Inflammatory macrophage (primary cell): ENCODE measurements at regions not wholly inside any gene's neighbourhood (a gene's known extent, or its start where the extent isn't known, plus 50 kb on each side); places are given as distances from the start of the nearest gene placed in this dataset.
"Not testable (repeated sequence)": the region's sequence is repeated elsewhere in the genome, so short reads cannot be mapped to it uniquely, and the experiment has no call there.

Source experiments
- DNase-seq, 2 donors: peaks; one replicate each; pipeline ENCODE4 v3.0.0-alpha.2; 2020 to 2022

- no peak for DNase-seq
These were observed 57.6 kb downstream of the PTTG1 start for GRCh38 chr5:160479220-160479619.

DNA sequence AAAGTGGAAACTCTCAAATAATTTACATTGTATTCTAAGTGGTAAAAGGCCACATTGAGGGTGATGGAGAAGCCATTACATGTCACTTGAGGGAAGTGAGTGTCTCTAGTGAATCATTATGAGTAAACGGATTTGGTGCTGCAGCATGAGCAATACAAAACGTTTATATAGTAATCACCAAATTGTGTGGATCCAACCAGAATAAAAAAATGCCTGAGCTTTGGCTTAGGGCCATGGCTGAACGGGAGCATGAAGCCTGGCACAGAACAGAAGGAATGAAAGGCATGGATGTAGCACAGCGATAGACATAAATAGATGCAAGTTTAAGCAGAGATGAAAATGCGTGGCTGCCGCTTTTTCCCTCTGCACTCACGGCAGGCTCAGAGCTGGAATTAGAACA is 58.3 kb downstream of the PTTG1 start:
- no peak for DNase-seq

DNA sequence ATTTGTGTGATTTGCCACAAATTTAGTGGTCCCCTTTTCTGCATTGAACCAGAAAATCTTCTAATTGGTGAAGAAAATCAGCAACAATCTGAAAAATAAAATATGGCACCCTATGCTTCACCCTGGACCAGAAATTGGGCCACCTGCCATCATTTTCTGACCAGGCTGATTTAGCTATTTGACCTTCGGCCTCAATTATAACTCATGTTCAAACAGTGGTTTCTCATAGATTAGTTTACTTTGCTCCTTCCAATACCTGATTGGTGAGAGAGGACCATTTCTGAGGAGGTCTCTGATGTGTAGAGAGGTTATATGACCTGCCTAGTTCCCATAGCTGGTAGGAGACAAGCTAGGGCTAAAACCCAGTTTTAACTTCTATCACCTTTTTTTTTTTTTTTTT is 59.0 kb downstream of the PTTG1 start:
- no peak for DNase-seq

GRCh38 chr5:160484678-160485077 is 63.0 kb downstream of the PTTG1 start:
- DNase-seq, result no peak

- DNase-seq, result no peak
These were observed 63.8 kb downstream of the PTTG1 start for GRCh38 chr5:160485364-160485969.

DNA sequence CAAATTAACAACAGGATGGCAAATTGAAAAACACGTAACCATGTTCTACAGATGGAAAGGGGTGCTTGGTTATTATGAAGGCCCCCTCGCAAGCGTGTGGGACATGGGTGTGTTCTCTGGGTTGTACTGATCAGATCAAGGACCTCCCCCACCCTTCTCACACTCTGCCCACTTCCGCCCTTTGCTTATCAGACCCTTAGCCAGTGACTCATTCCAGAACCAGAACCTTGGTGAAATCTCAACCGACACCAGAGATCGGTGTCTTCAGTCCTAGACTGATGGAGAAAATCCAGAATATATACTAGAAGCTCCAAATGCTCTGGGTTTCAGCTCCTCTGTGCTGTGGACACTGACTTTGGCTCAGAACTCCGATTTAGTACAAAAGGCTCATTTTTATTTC is 64.9 kb downstream of the PTTG1 start:
- DNase-seq, result no peak

GRCh38 chr5:160488394-160489325 is 67.0 kb downstream of the PTTG1 start:
- DNase-seq, result no peak

DNA sequence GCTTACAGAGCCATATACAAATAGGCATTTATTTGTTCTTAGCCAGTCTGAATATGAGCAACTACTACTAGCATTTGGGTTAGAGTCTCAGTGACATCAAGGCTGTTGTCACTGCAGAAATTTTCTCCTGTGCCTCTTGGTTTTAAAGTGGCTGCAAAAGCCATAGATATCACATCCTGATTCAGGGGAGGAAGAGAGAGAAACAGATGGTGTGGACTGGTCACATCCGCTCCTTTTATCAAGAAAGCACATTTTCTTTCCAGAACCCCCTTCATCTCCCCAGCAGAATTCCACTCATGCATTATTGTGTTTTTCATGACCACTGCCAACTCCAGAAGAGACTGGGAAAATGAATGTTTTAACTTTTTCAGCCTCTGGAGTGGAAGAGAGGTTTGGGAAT is 69.8 kb downstream of the PTTG1 start:
- DNase-seq, result no peak

DNA sequence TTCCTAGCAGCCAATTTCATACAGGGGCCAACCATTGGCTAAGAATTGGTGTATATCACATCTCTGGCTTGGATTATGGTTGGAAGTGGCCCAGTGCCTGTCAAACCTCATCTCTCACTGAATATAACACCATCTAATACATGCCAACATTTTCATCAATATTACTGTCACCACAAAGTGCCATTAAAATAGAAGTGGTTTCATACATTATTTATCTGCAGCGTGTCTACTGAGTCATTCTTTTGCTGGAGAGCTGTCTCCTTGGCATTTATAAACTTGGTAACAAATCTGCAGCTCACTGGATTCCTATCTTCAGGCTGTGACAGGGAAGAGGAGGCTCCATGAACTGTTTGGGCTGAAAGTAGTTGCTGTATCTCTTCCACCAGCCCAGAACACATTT is 70.9 kb downstream of the PTTG1 start:
- DNase-seq, result no peak

DNA sequence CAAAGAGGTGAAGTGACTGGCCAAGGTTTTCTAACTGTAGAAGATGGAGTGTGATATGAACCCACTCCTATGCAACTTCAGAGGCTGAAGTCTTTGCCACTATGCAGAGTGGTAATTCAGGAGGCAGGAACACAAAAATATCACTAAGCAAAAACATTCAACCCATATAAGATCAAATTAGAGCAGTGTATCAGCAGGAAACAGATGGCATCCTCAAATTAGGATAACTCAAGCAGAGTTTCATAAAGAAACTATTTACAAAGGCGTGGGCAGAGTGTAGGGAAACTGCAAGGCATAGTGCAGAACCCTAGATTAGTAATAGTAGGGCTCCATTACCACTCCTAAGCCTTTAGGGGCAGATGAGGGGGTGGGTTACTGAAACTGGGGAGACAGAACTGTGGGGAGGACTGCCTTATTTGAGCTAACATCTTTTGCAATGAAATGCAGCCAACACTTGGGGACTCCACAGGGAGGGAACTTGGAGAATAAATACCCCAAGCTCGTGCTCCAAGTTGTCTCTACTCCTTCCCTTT is 72.2 kb downstream of the PTTG1 start:
- DNase-seq, result peak in 1 of 2 donors; percentile 39

DNA sequence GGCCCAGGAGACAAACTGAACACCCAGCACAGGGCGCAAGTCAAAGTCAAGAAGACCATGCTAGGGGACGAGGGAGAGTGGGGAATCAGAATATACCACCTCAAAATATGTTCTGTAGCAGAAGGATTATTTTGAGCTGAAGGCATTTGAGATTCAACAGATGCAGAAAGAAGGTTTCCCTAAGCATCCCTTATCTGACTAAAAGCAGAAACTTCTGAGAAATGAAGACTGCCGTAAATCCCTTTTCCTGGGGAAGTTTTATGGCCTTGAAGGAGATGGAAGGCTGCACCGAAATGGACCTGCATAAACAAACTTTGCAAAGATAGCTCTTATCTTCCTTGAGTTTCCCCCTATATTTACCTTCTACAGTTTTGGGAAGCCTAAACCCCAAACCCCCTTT is 72.8 kb downstream of the PTTG1 start:
- DNase-seq, result no peak

DNA sequence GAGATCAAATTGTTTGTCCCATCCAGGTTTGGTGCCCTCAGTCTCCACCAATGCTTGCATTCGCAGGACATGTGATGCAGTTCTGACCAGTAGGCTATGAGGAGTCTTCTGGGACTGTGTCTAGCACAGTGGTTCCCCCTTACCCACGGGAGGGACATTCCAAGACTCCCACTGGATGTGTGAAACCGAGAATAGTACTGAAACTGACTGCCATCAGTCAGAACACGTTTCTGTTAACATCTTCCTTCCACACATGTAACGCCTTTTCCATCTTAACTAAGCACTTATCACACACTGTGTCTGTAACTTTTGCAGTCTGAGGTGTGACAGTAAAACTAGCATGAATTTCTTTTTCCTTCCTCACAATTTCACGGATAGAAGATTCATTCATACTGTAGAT is 74.7 kb downstream of the PTTG1 start:
- DNase-seq, result no peak

DNA sequence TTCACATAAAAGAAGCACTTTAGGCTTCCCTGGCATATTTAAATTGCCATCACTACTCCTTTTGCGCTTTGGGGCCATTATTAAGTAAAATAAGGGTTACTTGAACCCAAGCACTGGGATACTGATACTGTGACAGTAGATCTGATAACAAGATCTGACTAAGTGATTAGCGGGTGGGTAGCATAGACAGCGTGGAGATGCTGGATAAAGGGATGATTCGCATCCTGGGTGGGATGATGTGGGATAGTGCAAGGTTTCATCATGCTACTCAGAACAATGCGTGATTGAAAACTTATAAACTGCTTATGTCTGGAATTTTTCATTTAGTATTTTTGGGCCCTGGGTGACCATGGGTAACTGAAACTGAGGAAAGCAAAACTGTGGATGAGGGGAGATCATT is 75.1 kb downstream of the PTTG1 start:
- no peak for DNase-seq

DNA sequence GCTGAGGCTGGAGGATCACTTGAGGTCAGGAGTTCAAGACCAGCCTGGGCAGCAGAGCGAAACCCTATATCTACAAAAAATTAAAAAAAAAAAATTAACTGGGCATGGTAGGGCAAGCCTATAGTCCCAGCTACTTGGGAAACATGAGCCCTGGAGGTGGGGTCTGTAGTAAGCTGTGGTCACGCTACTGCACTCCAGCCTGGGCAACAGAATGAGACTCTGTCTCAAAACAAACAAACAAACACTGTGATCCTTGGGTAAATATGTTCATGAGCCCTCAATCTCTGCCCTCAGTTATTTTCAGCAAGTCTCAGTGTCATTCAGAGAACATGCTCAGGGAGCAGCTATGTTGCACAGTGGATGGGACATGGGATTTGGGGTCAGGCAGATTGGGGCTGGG is 76.2 kb downstream of the PTTG1 start:
- no peak for DNase-seq

DNA sequence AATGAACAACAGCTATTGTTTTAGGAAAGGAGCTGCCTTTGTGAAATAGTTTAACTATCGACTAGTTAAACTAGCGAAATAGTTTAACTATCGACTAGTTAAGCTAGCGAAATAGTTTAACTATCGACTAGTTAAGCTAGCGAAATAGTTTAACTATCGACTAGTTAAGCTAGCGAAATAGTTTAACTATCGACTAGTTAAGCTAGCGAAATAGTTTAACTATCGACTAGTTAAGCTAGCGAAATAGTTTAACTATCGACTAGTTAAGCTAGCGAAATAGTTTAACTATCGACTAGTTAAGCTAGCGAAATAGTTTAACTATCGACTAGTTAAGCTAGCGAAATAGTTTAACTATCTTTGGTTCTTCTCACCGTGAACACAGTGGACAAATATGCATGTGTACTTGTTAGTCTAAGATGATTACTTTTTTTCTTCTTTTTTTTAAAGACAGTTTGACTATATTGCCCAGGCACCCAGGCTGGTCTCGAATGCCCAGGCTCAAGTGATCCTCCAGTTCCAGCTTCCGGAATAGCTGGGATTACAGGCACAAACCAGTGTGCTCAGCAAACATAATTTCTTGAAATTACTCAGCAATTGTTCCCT is 76.9 kb downstream of the PTTG1 start:
- DNase-seq, result not testable (repeated sequence)

DNA sequence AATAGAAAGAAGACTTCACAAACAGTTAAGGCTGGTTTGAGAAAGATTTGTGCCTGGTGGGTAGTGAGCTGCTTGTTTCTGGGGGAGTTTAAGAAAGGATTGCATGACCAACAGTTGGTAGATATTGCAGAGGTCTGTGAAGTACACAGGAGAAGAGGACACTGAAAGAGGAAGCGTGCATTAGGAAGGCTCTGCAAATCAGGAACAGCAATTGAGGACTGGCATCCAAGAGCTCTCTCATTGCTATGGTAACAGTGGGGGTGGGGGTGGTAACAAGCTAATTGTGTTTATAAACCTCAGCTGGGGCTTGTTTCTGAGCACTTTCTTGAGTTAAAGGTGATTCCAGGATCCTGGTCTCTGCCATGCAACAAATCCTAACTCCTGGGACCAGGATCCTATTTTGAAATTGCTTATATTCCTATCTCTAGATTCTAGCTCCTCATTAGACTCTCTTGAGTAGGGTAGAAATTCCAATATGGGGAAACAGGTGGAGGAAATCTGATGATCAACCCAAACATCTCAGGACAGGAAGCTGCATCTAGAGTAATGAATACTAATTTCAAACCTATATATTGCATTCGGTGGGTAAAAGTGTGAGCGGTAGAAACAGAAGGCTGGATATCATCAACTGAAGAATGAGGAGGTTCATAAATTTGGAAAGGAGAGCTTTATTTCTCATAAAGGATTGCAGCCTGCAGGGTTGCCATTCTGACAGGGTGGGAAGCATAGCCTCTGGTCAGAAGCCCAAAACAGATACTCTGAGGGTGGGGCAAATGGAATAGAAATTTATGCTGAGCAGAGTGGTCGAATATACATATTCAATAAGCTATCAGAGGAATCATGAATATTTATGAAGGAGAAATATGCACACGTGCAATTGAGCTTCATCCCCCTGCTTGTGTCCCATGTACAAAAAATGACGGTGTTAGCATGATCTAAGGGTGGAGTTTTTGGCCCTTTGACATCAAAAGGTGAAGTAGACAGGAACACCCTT is 79.4 kb downstream of the PTTG1 start:
- DNase-seq, result peak; percentile 88 to 89

- DNase-seq, result no peak
These were observed 83.3 kb downstream of the PTTG1 start for GRCh38 chr5:160504906-160505305.

DNA sequence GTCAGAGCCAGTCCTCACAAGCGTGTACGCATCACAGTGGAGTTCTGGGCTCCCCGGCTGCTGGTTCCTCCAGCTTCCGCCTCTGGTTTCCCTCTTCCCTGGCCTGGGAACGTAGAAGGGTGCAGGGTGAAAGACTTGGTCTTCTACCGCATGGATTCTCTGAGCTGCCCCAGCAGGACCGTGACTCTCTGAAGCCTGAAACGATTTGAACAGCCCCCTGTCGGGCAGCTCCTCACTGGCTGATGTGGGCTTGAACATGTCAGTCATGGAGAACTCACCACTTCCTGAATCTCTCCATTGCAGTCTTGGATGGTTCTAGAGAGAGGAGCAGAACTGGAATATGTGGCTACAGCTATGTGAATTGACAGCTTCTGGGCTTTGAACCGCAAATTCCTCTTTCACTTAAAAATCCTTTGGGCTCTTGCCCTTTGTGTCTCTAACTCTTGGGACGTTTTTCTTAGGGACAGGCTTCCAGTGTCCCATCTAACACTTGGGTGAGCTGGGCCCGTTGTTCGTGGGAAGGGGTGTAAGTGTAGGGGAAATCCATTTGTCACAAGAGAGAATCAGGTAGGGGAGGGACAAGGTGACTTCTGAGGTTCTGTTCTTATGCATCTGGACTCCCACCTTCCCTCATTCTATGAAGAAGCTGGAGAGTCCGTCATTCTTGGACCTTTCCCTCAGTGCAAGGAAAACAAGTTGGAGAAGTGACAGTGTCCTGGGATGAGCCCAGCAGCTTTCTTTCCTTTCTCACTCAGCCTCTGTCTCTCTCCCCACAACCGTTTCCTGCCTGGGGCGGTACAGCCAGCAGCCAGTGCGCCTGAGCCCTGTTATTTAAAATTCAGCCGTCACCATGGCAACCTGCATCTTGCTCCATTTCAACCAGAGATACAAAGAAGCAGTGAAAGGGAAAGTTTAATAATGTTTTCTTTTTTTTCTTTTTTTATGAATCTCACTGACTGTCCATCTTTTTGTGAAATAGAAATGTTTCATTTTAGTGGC is 84.7 kb downstream of the PTTG1 start:
- peak; percentile 52 to 59 for DNase-seq

DNA sequence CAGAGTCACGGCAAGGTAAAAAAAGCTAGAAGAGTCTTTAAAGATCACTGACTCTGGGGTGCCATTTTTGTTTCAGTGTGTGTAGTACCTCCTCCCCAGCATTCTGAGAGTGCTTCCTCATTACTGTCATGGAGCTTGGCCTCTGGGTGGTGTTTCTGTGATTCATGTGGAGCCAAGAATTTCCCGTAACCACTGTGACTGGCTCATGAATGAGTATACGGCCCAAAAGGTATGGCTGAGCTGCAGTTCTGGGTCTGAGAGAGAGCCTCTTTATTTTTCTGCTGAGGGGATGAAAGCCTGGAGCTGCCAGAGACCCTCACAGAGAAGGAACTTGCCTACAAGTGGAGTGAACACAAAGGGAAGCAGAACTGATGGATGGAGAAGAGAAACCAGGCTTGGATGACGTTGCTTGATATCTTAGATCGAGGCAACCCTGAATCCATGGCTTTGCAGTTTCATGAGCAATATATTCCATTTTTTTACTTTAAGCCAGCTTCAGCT is 85.6 kb downstream of the PTTG1 start:
- peak; percentile 53 to 62 for DNase-seq

DNA sequence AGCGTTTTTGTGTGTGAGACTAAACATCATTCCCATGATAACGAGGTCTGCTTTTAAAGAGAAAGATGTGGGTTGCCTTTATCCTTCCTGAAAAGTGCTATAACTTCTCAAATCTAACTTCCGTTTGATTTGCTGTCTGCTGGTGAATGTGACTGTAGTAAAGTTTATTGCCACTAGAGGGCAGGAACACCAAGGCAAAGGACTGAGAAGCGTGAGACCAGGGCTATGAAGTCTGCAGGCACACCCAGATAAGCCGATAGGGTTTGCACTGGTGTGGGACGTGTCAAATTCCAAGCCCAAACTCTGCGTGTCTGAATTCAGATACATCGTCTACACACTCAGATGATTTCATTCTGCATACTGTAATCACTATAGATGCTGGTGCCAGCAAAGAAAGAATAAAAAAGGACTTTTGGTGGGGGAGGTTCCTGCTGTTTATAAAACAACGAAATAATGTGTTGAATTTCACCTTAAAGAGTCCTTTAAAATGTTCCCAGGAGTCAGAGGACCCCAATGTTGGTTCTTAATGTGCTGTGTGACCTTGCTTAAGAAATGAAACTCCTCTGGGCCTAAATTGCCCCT is 87.2 kb downstream of the PTTG1 start:
- DNase-seq, result peak; percentile 91 to 95
